ENCODE measurements at regions not wholly inside any gene's neighbourhood (a gene's known extent, or its start where the extent isn't known, plus 50 kb on each side); places are given as distances from the start of the nearest gene placed in this dataset.
"Not testable (repeated sequence)": the region's sequence is repeated elsewhere in the genome, so short reads cannot be mapped to it uniquely, and the experiment has no call there.

- Histone ChIP-seq H3K27ac (no peak overlapping the region), H3K4me3 (no peak overlapping the region), H3K9me3 (no peaks in the 10 kb centered on the region), H3K4me1 (no peaks in the 10 kb centered on the region), H3K4me2 (no peak overlapping the region)
- TF ChIP-seq SREBF2 (IDR thresholded peaks at IDR 0.05) (no peak), ZSCAN20 (CRISPR knock-in tag; IDR thresholded peaks at IDR 0.05) (no peak), TFCP2L1 (CRISPR knock-in tag; IDR thresholded peaks at IDR 0.05) (no peak), KDM1A (IDR thresholded peaks at IDR 0.05; ENCODE audit: low read depth) (no peak), RAD21 (conservative IDR thresholded peaks at IDR 0.05 in 1 of 2, IDR thresholded peaks at IDR 0.05 in 1 of 2) (no peak), POLR2A (IDR thresholded peaks at IDR 0.05; ENCODE audit: low read length) (no peak), ATOH8 (CRISPR knock-in tag; IDR thresholded peaks at IDR 0.05; ENCODE audit: low read depth) (no peak), CHD4 (IDR thresholded peaks at IDR 0.05; ENCODE audit: borderline replicate concordance) (no peak), ZNF302 (CRISPR knock-in tag; IDR thresholded peaks at IDR 0.05) (no peak)
- ChIA-PET POLR2A (no interaction called here), CTCF (interaction anchor here (0.7 kb wide), 1 partner anchor 113 kb away, joined by 4 read pairs; no protein-coding TSS in a partner anchor)
- ATAC-seq (no peak), DNase-seq (ENCODE audit: low read depth in 1 of 2, low spot score in 1 of 2) (no peak), FAIRE-seq (no peak)
- 12% methylated on average over 2 of the region's 2 CpGs for WGBS (ENCODE audit: missing lambda C conversion rate)
Observed at GRCh38 chr1:175265091-175265490, 72.5 kb upstream of the KIAA0040 start.

DNA sequence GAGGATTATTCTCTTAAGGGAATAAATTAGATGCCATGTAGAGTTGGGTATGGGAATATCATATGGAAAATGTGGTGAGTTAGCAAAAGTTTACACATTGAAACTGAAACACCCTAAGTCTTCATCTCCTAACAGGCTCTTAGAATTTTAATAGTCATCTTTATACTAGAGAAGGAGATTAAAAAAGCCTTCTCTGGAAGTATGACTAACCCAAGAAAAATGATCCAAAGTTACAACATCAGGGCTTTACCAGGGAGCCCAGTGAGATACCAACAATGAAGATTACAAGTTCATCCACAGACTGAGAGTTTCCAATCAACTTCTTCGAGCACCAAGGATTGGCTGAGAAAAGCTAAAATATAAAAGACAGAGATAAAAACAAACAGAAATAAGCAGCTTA is 70.0 kb upstream of the KIAA0040 start:
- H3K4me3 ChIP-seq, result no peak overlapping the region
- ATAC-seq (no peak), DNase-seq (ENCODE audit: low read depth in 1 of 2, low spot score in 1 of 2) (no peak), FAIRE-seq (no peak)
- no peak overlapping the region for H3K4me2 ChIP-seq
- no peaks in the 10 kb centered on the region for H3K4me1 ChIP-seq
- H3K9me3 ChIP-seq, result no peaks in the 10 kb centered on the region
- no peak for TF ChIP-seq HOXB5 (CRISPR knock-in tag; IDR thresholded peaks at IDR 0.05)
- TF ChIP-seq HMGXB4 (CRISPR knock-in tag; IDR thresholded peaks at IDR 0.05; ENCODE audit: borderline replicate concordance), result no peak
- TF ChIP-seq RFX5 (IDR thresholded peaks at IDR 0.05), result no peak
- TF ChIP-seq HOXA7 (CRISPR knock-in tag; IDR thresholded peaks at IDR 0.05), result no peak
- no peak for TF ChIP-seq TP53 (CRISPR knock-in tag; IDR thresholded peaks at IDR 0.05)
- TF ChIP-seq ZFP36 (IDR thresholded peaks at IDR 0.05; ENCODE audit: borderline replicate concordance, partially characterized antibody), result no peak
- no peak for TF ChIP-seq FOSB (CRISPR knock-in tag; IDR thresholded peaks at IDR 0.05)
- no peak for TF ChIP-seq ZNF302 (CRISPR knock-in tag; IDR thresholded peaks at IDR 0.05)
- TF ChIP-seq SMC3 (IDR thresholded peaks at IDR 0.05), result no peak
- ChIA-PET POLR2A (no interaction called here), CTCF (interaction anchor here (0.7 kb wide), 1 partner anchor 232 kb away, joined by 3 read pairs; no protein-coding TSS in a partner anchor)
- 3% methylated on average over 1 of the region's 1 CpG for WGBS (ENCODE audit: missing lambda C conversion rate)
- no peak overlapping the region for H3K27ac ChIP-seq

DNA sequence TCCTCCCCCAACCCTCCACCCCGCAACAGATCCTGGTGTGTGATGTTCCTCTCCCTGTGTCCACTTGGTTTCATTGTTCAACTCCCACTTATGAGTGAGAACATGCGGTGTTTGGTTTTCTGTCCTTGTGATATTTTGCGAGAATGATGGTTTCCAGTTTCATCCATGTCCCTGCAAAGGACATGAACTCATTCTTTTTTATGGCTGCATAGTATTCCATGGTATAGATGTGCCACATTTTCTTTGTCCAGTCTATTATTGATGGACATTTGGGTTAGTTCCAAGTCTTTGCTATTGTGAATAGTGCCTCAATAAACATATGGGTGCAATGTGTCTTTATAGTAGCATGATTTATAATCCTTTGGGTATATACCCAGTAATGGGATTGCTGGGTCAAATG is 63.7 kb upstream of the KIAA0040 start:
- POLR2A ChIA-PET; FAIRE-seq; DNase-seq (ENCODE audit: low read depth in 1 of 2, low spot score in 1 of 2); ATAC-seq; H3K27ac ChIP-seq; H3K4me1 ChIP-seq; H3K4me2 ChIP-seq; CTCF ChIA-PET; H3K9me3 ChIP-seq; H3K4me3 ChIP-seq: not testable (repeated sequence)
- WGBS (ENCODE audit: missing lambda C conversion rate), result 22% methylated on average over 3 of the region's 3 CpGs

- H3K9me3 ChIP-seq, result no peaks in the 10 kb centered on the region
- POLR2A ChIA-PET, result no interaction called here
- no peak for FAIRE-seq
- TF ChIP-seq, protein P1, sequence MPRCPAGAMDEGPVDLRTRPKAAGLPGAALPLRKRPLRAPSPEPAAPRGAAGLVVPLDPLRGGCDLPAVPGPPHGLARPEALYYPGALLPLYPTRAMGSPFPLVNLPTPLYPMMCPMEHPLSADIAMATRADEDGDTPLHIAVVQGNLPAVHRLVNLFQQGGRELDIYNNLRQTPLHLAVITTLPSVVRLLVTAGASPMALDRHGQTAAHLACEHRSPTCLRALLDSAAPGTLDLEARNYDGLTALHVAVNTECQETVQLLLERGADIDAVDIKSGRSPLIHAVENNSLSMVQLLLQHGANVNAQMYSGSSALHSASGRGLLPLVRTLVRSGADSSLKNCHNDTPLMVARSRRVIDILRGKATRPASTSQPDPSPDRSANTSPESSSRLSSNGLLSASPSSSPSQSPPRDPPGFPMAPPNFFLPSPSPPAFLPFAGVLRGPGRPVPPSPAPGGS (IDR thresholded peaks at IDR 0.05), result no peak
- TF ChIP-seq USF2 (IDR thresholded peaks at IDR 0.05), result no peak
- no peak for TF ChIP-seq NR3C1 (IDR thresholded peaks at IDR 0.05)
- no peak for TF ChIP-seq PHF8 (IDR thresholded peaks at IDR 0.05; ENCODE audit: borderline replicate concordance, low read depth)
- TF ChIP-seq NPAS2 (CRISPR knock-in tag; IDR thresholded peaks at IDR 0.05; ENCODE audit: borderline replicate concordance), result no peak
- no peak for TF ChIP-seq KDM5A (IDR thresholded peaks at IDR 0.05)
- TF ChIP-seq REST (IDR thresholded peaks at IDR 0.05), result no peak
- no peak for TF ChIP-seq EHMT2 (IDR thresholded peaks at IDR 0.05; ENCODE audit: low read depth)
Observed at GRCh38 chr1:175254190-175254589, 61.6 kb upstream of the KIAA0040 start.

More at GRCh38 chr1:175254190-175254589, 61.6 kb upstream of the KIAA0040 start:
- 4% methylated on average over 1 of the region's 1 CpG for WGBS (ENCODE audit: missing lambda C conversion rate)
- CTCF ChIA-PET, result no interaction called here
- Histone ChIP-seq H3K4me1 (no peaks in the 10 kb centered on the region), H3K4me3 (no peak overlapping the region), H3K27ac (no peak overlapping the region), H3K4me2 (no peak overlapping the region)
- no peak for ATAC-seq
- no peak for DNase-seq (ENCODE audit: low read depth in 1 of 2, low spot score in 1 of 2)
